ENCODE measurements at regions not wholly inside any gene's neighbourhood (a gene's known extent, or its start where the extent isn't known, plus 50 kb on each side); places are given as distances from the start of the nearest gene placed in this dataset.

- TF ChIP-seq CREB1 (IDR thresholded peaks at IDR 0.05; ENCODE audit: low read depth) (no peak), EP300 (IDR thresholded peaks at IDR 0.05; ENCODE audit: borderline replicate concordance) (no peak)
These were observed 518.2 kb upstream of the SEMA3D start for GRCh38 chr7:85705076-85705475.

GRCh38 chr7:85703251-85704010 lies 516.6 kb upstream of the SEMA3D start:
- TF ChIP-seq TAF1 (IDR thresholded peaks at IDR 0.05; ENCODE audit: low read depth), result no peak
- TF ChIP-seq NFIC (IDR thresholded peaks at IDR 0.05), result no peak
- no peak for TF ChIP-seq EGR1 (IDR thresholded peaks at IDR 0.05)
- TF ChIP-seq YY1 (IDR thresholded peaks at IDR 0.05; ENCODE audit: low read depth), result no peak
- TF ChIP-seq REST (IDR thresholded peaks at IDR 0.05; ENCODE audit: low read depth), result no peak
- TF ChIP-seq CREB1 (IDR thresholded peaks at IDR 0.05; ENCODE audit: low read depth), result no peak
- no peak for TF ChIP-seq RAD21 (IDR thresholded peaks at IDR 0.05; ENCODE audit: low read depth)
- no peak for TF ChIP-seq TCF12 (IDR thresholded peaks at IDR 0.05; ENCODE audit: low read depth)
- no peak for TF ChIP-seq FOXM1 (IDR thresholded peaks at IDR 0.05; ENCODE audit: borderline replicate concordance, low read depth)
- no peak for TF ChIP-seq MAX (IDR thresholded peaks at IDR 0.05)
- TF ChIP-seq USF1 (IDR thresholded peaks at IDR 0.05), result no peak
- TF ChIP-seq TEAD4 (IDR thresholded peaks at IDR 0.05), result no peak
- no peak for TF ChIP-seq ZBTB7A (IDR thresholded peaks at IDR 0.05; ENCODE audit: low read depth)
- no peak for TF ChIP-seq CEBPB (IDR thresholded peaks at IDR 0.05)
- no peak for TF ChIP-seq EP300 (IDR thresholded peaks at IDR 0.05; ENCODE audit: borderline replicate concordance)

GRCh38 chr7:85702348-85702747 lies 515.5 kb upstream of the SEMA3D start:
- no peak for TF ChIP-seq RAD21 (IDR thresholded peaks at IDR 0.05; ENCODE audit: low read depth)
- no peak for TF ChIP-seq NFIC (IDR thresholded peaks at IDR 0.05)
- TF ChIP-seq EP300 (IDR thresholded peaks at IDR 0.05; ENCODE audit: borderline replicate concordance), result no peak
- TF ChIP-seq MAX (IDR thresholded peaks at IDR 0.05), result no peak
- TF ChIP-seq ZBTB7A (IDR thresholded peaks at IDR 0.05; ENCODE audit: low read depth), result no peak
- no peak for TF ChIP-seq CEBPB (IDR thresholded peaks at IDR 0.05)
- TF ChIP-seq USF1 (IDR thresholded peaks at IDR 0.05), result no peak
- TF ChIP-seq TEAD4 (IDR thresholded peaks at IDR 0.05), result no peak
- no peak for TF ChIP-seq FOXM1 (IDR thresholded peaks at IDR 0.05; ENCODE audit: borderline replicate concordance, low read depth)
- no peak for TF ChIP-seq TAF1 (IDR thresholded peaks at IDR 0.05; ENCODE audit: low read depth)

- TF ChIP-seq ZBTB7A (IDR thresholded peaks at IDR 0.05; ENCODE audit: low read depth) (no peak), EP300 (IDR thresholded peaks at IDR 0.05; ENCODE audit: borderline replicate concordance) (no peak), REST (IDR thresholded peaks at IDR 0.05; ENCODE audit: low read depth) (no peak), RAD21 (IDR thresholded peaks at IDR 0.05; ENCODE audit: low read depth) (no peak)
These were observed 512.6 kb upstream of the SEMA3D start for GRCh38 chr7:85699482-85699881.

GRCh38 chr7:85695533-85695932 lies 508.7 kb upstream of the SEMA3D start:
- TF ChIP-seq TCF12 (IDR thresholded peaks at IDR 0.05; ENCODE audit: low read depth) (no peak), EGR1 (IDR thresholded peaks at IDR 0.05) (no peak), YY1 (IDR thresholded peaks at IDR 0.05; ENCODE audit: low read depth) (no peak), EP300 (IDR thresholded peaks at IDR 0.05; ENCODE audit: borderline replicate concordance) (no peak), USF1 (IDR thresholded peaks at IDR 0.05) (no peak), RAD21 (IDR thresholded peaks at IDR 0.05; ENCODE audit: low read depth) (no peak), MAX (IDR thresholded peaks at IDR 0.05) (no peak), TAF1 (IDR thresholded peaks at IDR 0.05; ENCODE audit: low read depth) (no peak), NFIC (IDR thresholded peaks at IDR 0.05) (no peak), CREB1 (IDR thresholded peaks at IDR 0.05; ENCODE audit: low read depth) (no peak), ZBTB7A (IDR thresholded peaks at IDR 0.05; ENCODE audit: low read depth) (no peak), CEBPB (IDR thresholded peaks at IDR 0.05) (no peak), FOXM1 (IDR thresholded peaks at IDR 0.05; ENCODE audit: borderline replicate concordance, low read depth) (no peak), TEAD4 (IDR thresholded peaks at IDR 0.05) (no peak)

All from Ishikawa (cell line).